Activated B cell treated with CpG ODN at 0.5 μM for 24 hours (primary cell): ENCODE measurements at regions not wholly inside any gene's neighbourhood (a gene's known extent, or its start where the extent isn't known, plus 50 kb on each side); places are given as distances from the start of the nearest gene placed in this dataset.

Experiments
- ATAC-seq: fragments of 200-7000 bp; cut with Tn5 transposase; one replicate; pipeline ENCODE4 v1.10.0; 2021; ENCODE audit warnings: low read depth, mild to moderate bottlenecking, moderate library complexity
- CTCF ChIA-PET: fragments of 350-600 bp; sonication (Branson Sonifier 250); formaldehyde crosslinking; loops from one replicate; lab custom pipeline; 2021; ENCODE audit warnings: antibody characterized with exemption; lab: Charles Lee
- POLR2A ChIA-PET: fragments of 350-600 bp; sonication (Branson Sonifier 250); formaldehyde crosslinking; loops from one replicate; lab custom pipeline; 2021; ENCODE audit warnings: antibody characterized with exemption; lab: Charles Lee
- DNase-seq: peaks from one replicate; pipeline ENCODE4 v3.0.0; 2022
- H3K27ac Mint-ChIP-seq: one replicate; pipeline ENCODE4 v1.8.0; 2020; ENCODE audit warnings: mixed read lengths
- H3K27me3 Mint-ChIP-seq: one replicate; pipeline ENCODE4 v1.8.0; 2021; ENCODE audit warnings: mixed read lengths
- H3K36me3 Mint-ChIP-seq: one replicate; pipeline ENCODE4 v1.8.0; 2021; ENCODE audit warnings: low read depth, mixed read lengths
- H3K4me1 Mint-ChIP-seq: one replicate; pipeline ENCODE4 v1.8.0; 2021; ENCODE audit warnings: mixed read lengths
- H3K4me3 Mint-ChIP-seq: one replicate; pipeline ENCODE4 v1.8.0; 2020; ENCODE audit warnings: mild to moderate bottlenecking, mixed read lengths
- H3K9me3 Mint-ChIP-seq: one replicate; pipeline ENCODE4 v1.8.0; 2020; ENCODE audit warnings: mixed read lengths
- CTCF ChIP-seq: fragments of 200-600 bp; IDR thresholded peaks from one replicate; pipeline ENCODE4 v1.8.0; 2022; ENCODE audit warnings: antibody characterized with exemption, mild to moderate bottlenecking
- intact Hi-C: fragments of 100-400 bp; cut with micrococcal nuclease; formaldehyde crosslinking; loops from one replicate; pipeline ENCODE4 v1.15.1; 2024

DNA sequence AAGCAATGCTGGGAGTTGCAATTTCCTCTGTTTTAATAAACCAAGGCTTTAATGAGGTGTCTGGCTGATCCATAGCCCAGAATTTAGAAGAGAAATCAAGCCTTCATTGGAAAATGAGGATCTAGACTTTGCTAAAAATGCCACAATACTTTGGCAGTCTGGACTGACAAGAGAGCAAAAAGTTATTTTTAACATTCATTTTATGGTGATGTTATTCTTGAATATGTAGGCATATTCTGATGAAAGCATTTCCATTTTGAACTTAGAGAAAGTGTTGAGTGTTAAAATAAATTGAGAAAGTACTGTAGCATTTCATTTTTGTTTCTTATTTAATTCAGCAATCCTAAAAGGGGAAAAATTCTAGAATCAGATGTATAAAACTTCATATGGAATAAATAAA is 151.8 kb upstream of the HNMT start:
- H3K27ac Mint-ChIP-seq = no peak overlapping the region
- intact Hi-C loops = no loop called here
- H3K36me3 Mint-ChIP-seq = no peaks in the 10 kb centered on the region
- ATAC-seq (no peak), DNase-seq (no peak)
- ChIA-PET POLR2A (no interaction called here), CTCF (no interaction called here)
- H3K4me1 Mint-ChIP-seq = no peaks in the 10 kb centered on the region
- no peak overlapping the region for H3K4me3 Mint-ChIP-seq
- no peaks in the 10 kb centered on the region for H3K27me3 Mint-ChIP-seq
- peaks cover 5% of the 10 kb centered on the region for H3K9me3 Mint-ChIP-seq
- TF ChIP-seq CTCF = no peak

DNA sequence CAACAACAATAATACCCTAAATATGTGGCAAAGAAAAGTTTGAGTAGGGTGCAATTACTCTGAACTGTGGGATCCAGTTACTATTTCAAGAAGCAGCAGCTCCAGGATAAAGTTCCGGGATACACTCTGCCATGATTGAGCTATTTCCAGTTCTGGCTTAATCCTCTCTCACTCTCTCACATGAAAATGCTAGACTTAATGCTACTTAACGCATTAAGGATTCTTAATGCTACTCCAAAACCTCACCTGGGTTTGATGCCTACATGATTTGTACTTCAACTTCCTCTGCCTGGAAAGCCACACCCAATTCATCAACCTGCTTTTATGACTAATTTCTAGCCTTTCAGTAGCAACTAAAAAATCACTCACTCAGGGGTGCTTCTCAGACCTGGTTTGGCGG is 151.1 kb upstream of the HNMT start:
- intact Hi-C loops = no loop called here
- Mint-ChIP-seq H3K36me3 (no peaks in the 10 kb centered on the region), H3K27ac (no peak overlapping the region), H3K27me3 (no peaks in the 10 kb centered on the region), H3K9me3 (peaks cover 5% of the 10 kb centered on the region), H3K4me3 (no peak overlapping the region), H3K4me1 (no peaks in the 10 kb centered on the region)
- ChIA-PET POLR2A (no interaction called here), CTCF (no interaction called here)
- no peak for TF ChIP-seq CTCF
- DNase-seq (no peak), ATAC-seq (no peak)

GRCh38 chr2:137817058-137817457 is 147.2 kb upstream of the HNMT start:
- Mint-ChIP-seq H3K9me3 (peaks cover 2% of the 10 kb centered on the region), H3K4me3 (no peak overlapping the region), H3K27me3 (no peaks in the 10 kb centered on the region), H3K27ac (no peak overlapping the region), H3K36me3 (no peaks in the 10 kb centered on the region), H3K4me1 (no peaks in the 10 kb centered on the region)
- no peak for DNase-seq
- ATAC-seq = no peak
- ChIA-PET POLR2A (interaction anchor here (0.6 kb wide), 1 partner anchor 346 kb away, joined by 5 read pairs; no protein-coding TSS in a partner anchor), CTCF (no interaction called here)
- TF ChIP-seq CTCF = no peak
- intact Hi-C loops = no loop called here

GRCh38 chr2:137823196-137823595 is 141.1 kb upstream of the HNMT start:
- ChIA-PET POLR2A (no interaction called here), CTCF (no interaction called here)
- ATAC-seq (no peak), DNase-seq (no peak)
- Mint-ChIP-seq H3K4me1 (no peaks in the 10 kb centered on the region), H3K4me3 (no peak overlapping the region), H3K9me3 (peaks cover 2% of the 10 kb centered on the region), H3K36me3 (no peaks in the 10 kb centered on the region), H3K27me3 (peaks cover 2% of the 10 kb centered on the region), H3K27ac (no peak overlapping the region)
- no peak for TF ChIP-seq CTCF
- intact Hi-C loops = no loop called here

- ChIA-PET POLR2A (no interaction called here), CTCF (no interaction called here)
Observed at GRCh38 chr2:137824501-137824900, 139.8 kb upstream of the HNMT start.

More at GRCh38 chr2:137824501-137824900, 139.8 kb upstream of the HNMT start:
- intact Hi-C loops = no loop called here
- Mint-ChIP-seq H3K27me3 (peaks cover 2% of the 10 kb centered on the region), H3K9me3 (peaks cover 2% of the 10 kb centered on the region), H3K4me1 (no peaks in the 10 kb centered on the region), H3K27ac (no peak overlapping the region), H3K36me3 (no peaks in the 10 kb centered on the region), H3K4me3 (no peak overlapping the region)
- no peak for DNase-seq
- TF ChIP-seq CTCF = no peak
- ATAC-seq = no peak
